ENCODE measurements at regions not wholly inside any gene's neighbourhood (a gene's known extent, or its start where the extent isn't known, plus 50 kb on each side); places are given as distances from the start of the nearest gene placed in this dataset.

DNA sequence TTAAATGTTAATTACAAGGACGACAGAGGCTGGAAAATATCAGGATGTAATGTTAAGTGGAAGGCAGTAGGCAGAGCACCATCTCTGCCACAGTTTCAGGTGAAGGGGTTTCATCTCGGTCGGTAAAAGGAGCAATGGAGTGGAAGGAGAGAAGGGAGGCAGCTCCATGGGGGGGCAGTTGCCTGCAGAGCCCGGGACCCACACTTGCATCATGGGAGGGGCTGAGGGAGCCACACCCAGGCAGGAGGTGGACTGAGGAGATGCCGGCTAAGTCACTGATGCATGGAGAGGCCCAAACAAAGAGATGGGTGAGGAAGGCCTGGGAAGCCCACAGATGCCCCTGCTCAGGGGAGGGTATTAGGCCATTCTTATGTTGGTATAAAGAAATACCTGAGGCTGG lies 1470.9 kb downstream of the BRD1 start:
- TF ChIP-seq CTCF (IDR thresholded peaks at IDR 0.05) (no peak), ZFX (IDR thresholded peaks at IDR 0.05; ENCODE audit: borderline replicate concordance) (no peak)
